ENCODE measurements at regions not wholly inside any gene's neighbourhood (a gene's known extent, or its start where the extent isn't known, plus 50 kb on each side); places are given as distances from the start of the nearest gene placed in this dataset.

DNA sequence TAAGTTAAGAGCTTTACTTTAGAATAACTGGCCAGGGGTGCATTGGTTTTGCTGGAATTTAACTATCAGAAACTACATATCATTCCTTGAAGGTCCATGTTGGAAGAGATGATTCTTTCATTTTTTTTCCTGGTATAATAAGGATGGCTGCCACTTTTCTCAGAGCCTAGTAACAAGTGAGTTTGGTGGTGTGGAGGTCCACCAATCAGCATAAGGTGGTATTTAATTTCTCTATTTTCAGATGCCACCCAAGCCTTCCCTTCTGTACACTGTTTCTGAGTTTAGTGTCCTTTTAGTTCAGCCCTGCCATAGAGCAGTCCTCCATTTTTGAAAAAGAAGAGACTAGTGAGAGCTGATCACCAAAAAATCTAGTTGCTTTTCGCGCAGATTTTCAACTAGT, 386.3 kb downstream of the USP25 start:
- TF ChIP-seq EZH2 (IDR thresholded peaks at IDR 0.05), result no peak
- TF ChIP-seq POLR2AphosphoS5 (IDR thresholded peaks at IDR 0.05; ENCODE audit: borderline replicate concordance, low read depth, low read length), result no peak

Data from SK-N-MC (cell line).